CD8-positive, alpha-beta memory T cell (primary cell): ENCODE measurements at regions not wholly inside any gene's neighbourhood (a gene's known extent, or its start where the extent isn't known, plus 50 kb on each side); places are given as distances from the start of the nearest gene placed in this dataset.

Source experiments
- CTCF ChIA-PET: fragments of 350-600 bp; sonication (Branson Sonifier 250); formaldehyde crosslinking; loops from one replicate; lab custom pipeline; 2021; ENCODE audit warnings: antibody characterized with exemption; lab: Charles Lee
- POLR2A ChIA-PET: fragments of 350-600 bp; sonication (Branson Sonifier 250); formaldehyde crosslinking; loops from one replicate; lab custom pipeline; 2021; ENCODE audit warnings: antibody characterized with exemption; lab: Charles Lee
- DNase-seq, 5 donors: peaks; one replicate each; pipeline versions ENCODE4 v3.0.0 to v3.0.0-alpha.2; 2020 to 2022; ENCODE audit warnings: mixed read lengths in 1 of 5
- H3K27ac ChIP-seq: one replicate; pipeline ENCODE4 v1.7.0; 2013; ENCODE audit warnings: low read depth, mild to moderate bottlenecking, low read length, moderate library complexity
- H3K27me3 ChIP-seq: 2 replicates; pipeline ENCODE4 v1.7.0; 2013; ENCODE audit warnings: low read length, mild to moderate bottlenecking; ENCODE audit not compliant: insufficient read depth, poor library complexity, severe bottlenecking
- H3K36me3 ChIP-seq: 2 replicates; pipeline ENCODE4 v1.7.0; 2013; ENCODE audit warnings: mild to moderate bottlenecking, low read length, moderate library complexity; ENCODE audit not compliant: insufficient read depth
- H3K4me1 ChIP-seq: 2 replicates; pipeline ENCODE4 v1.7.0; 2013; ENCODE audit warnings: mild to moderate bottlenecking, low read length, moderate library complexity; ENCODE audit not compliant: insufficient read depth
- H3K4me3 ChIP-seq: 2 replicates; pipeline ENCODE4 v1.7.0; 2013; ENCODE audit warnings: mild to moderate bottlenecking, low read length
- H3K9me3 ChIP-seq: 2 replicates; pipeline ENCODE4 v1.7.0; 2013; ENCODE audit warnings: mild to moderate bottlenecking, low read length
- H3K27ac Mint-ChIP-seq, 8 donors: one replicate each; pipeline ENCODE4 v1.8.0; 2020 to 2021; ENCODE audit warnings: mixed read lengths in 8 of 8, mild to moderate bottlenecking in 6 of 8, inconsistent platforms in 3 of 8, moderate library complexity in 3 of 8
- H3K27me3 Mint-ChIP-seq, 2 donors: one replicate each; pipeline ENCODE4 v1.8.0; 2020 to 2021; ENCODE audit warnings: mixed read lengths in 2 of 2, mild to moderate bottlenecking in 1 of 2, moderate library complexity in 1 of 2
- H3K36me3 Mint-ChIP-seq, 3 donors: one replicate each; pipeline ENCODE4 v1.8.0; 2020 to 2021; ENCODE audit warnings: mixed read lengths in 3 of 3, inconsistent platforms in 1 of 3, mild to moderate bottlenecking in 1 of 3
- H3K4me1 Mint-ChIP-seq, 3 donors: one replicate each; pipeline ENCODE4 v1.8.0; 2020 to 2021; ENCODE audit warnings: mixed read lengths in 3 of 3, inconsistent platforms in 1 of 3, mild to moderate bottlenecking in 1 of 3
- H3K4me3 Mint-ChIP-seq, 7 donors: one replicate each; pipeline ENCODE4 v1.8.0; 2020 to 2021; ENCODE audit warnings: mixed read lengths in 7 of 7, mild to moderate bottlenecking in 6 of 7, moderate library complexity in 4 of 7, inconsistent platforms in 2 of 7
- H3K9me3 Mint-ChIP-seq, 5 donors: one replicate each; pipeline ENCODE4 v1.8.0; 2020 to 2022; ENCODE audit warnings: mixed read lengths in 5 of 5, mild to moderate bottlenecking in 3 of 5, moderate library complexity in 2 of 5, inconsistent platforms in 1 of 5

DNA sequence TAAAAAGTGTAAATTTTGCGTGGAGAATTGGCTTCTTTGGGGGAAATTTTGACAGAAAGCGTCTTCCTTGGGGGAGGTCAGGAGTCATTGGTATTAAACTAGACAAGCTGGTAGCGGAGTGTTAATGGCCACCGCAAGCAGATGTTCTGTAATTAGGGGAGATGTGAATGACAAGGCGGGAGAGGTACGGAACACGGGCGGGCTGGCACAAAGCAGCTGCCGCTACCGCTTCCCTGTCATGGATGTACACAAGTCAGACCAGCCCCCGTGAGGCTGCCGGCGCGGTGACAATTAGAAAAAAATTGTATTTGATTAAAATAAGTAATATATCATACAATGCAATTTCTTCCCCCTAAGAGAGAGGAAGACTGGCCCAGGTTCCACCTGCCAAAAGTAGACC lies 501.6 kb downstream of the VRK1 start:
- POLR2A ChIA-PET = no interaction called here
- Mint-ChIP-seq H3K9me3 (no peaks in the 10 kb centered on the region), H3K27ac (no peak overlapping the region)

DNA sequence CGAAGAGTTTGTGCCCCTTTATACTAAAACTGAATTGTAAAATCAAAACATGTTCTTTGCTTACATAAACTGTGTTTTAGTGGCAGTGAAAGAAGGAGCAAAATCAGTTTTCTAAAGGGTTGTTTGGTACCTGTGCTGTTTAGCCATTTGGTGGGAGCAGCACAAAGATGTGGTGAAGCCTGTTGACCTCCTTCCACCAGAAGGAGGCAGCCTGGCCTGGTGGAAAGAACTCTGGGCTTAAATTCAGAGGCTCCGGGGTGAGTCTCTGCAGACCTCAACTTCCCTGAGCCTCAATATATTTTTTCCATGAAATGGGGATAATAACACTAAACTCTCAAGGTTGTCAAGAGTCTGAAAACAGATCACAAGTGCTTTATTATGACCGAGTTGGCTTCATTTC lies 502.5 kb downstream of the VRK1 start:
- no peaks in the 10 kb centered on the region for H3K36me3 Mint-ChIP-seq
- CTCF ChIA-PET = interaction anchor here (1.9 kb wide), 1 partner anchor 128 kb away, joined by 5 read pairs; no protein-coding TSS in a partner anchor
- Histone ChIP-seq H3K36me3 (no peaks in the 10 kb centered on the region), H3K9me3 (no peaks in the 10 kb centered on the region), H3K4me1 (no peaks in the 10 kb centered on the region), H3K27ac (no peak overlapping the region), H3K4me3 (no peak overlapping the region), H3K27me3 (no peaks in the 10 kb centered on the region)
- H3K4me1 Mint-ChIP-seq = peaks cover 15 to 36% (median 18%) of the 10 kb centered on the region in 3 donors
- H3K27me3 Mint-ChIP-seq = peaks cover 10 to 17% of the 10 kb centered on the region in 2 donors
- H3K4me3 Mint-ChIP-seq = no peak overlapping the region
- POLR2A ChIA-PET = no interaction called here
- H3K27ac Mint-ChIP-seq = no peak overlapping the region
- DNase-seq = peak; percentile 4 to 51 (median 9)
- no peaks in the 10 kb centered on the region for H3K9me3 Mint-ChIP-seq

More for the DNA sequence above, 501.6 kb downstream of the VRK1 start:
- no peaks in the 10 kb centered on the region for H3K36me3 Mint-ChIP-seq
- no peak overlapping the region for H3K4me3 ChIP-seq
- CTCF ChIA-PET = interaction anchor here (1.8 to 1.9 kb wide), 2 partner anchors 8 to 129 kb away, joined by 5 read pairs; no protein-coding TSS in a partner anchor
- H3K27me3 ChIP-seq = no peaks in the 10 kb centered on the region
- H3K27me3 Mint-ChIP-seq = peaks cover 10 to 17% of the 10 kb centered on the region in 2 donors
- H3K36me3 ChIP-seq = no peaks in the 10 kb centered on the region
- H3K27ac ChIP-seq = no peak overlapping the region
- peaks cover 15 to 36% (median 18%) of the 10 kb centered on the region in 3 donors for H3K4me1 Mint-ChIP-seq
- no peaks in the 10 kb centered on the region for H3K4me1 ChIP-seq
- DNase-seq = no peak
- H3K4me3 Mint-ChIP-seq = no peak overlapping the region
- H3K9me3 ChIP-seq = no peaks in the 10 kb centered on the region

DNA sequence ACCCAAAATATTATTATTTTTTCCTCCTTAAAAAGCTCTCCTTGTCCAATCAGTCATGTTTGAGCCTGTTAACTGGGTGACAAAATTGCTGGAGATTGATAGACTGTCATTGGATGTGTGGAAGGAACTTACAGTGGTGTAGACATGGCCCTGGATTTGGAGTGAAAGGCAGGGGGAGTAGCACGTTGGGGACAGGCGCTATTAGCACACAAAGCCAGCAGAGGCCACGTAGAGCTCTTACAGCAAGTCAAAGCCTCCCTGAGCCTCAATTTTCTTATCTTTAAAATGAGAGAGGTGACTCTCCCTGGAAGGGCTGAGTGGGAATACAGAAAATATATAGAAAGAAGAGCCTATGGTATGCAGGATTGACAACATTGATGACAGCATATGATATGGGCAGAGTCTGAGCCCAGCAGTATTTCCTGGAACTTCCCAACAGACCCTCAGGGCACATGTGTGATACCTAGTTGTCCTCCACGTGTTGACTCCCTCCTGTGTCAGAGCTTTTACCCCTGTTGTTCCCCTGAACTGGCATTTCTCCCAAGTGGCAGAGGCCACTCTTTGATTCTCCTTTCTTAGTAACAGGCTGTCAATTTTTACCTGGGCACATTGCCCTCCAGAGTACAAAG lies 504.9 kb downstream of the VRK1 start:
- no peak overlapping the region for H3K4me3 ChIP-seq
- ChIA-PET CTCF (interaction anchor here (1.0 to 1.2 kb wide), 2 partner anchors 156 to 158 kb away, joined by 3 read pairs; no protein-coding TSS in a partner anchor), POLR2A (no interaction called here)
- Mint-ChIP-seq H3K27me3 (peaks cover 10% of the 10 kb centered on the region in 2 donors), H3K4me1 (peaks cover 24 to 44% (median 25%) of the 10 kb centered on the region in 3 donors), H3K27ac (peak overlapping the region in 5 of 8 donors; percentile 4 to 39 (median 30)), H3K9me3 (no peaks in the 10 kb centered on the region), H3K4me3 (no peak overlapping the region), H3K36me3 (no peaks in the 10 kb centered on the region)
- no peaks in the 10 kb centered on the region for H3K9me3 ChIP-seq
- H3K27me3 ChIP-seq = no peaks in the 10 kb centered on the region
- no peak for DNase-seq
- H3K36me3 ChIP-seq = no peaks in the 10 kb centered on the region
- H3K4me1 ChIP-seq = peaks cover 3% of the 10 kb centered on the region
- H3K27ac ChIP-seq = no peak overlapping the region

DNA sequence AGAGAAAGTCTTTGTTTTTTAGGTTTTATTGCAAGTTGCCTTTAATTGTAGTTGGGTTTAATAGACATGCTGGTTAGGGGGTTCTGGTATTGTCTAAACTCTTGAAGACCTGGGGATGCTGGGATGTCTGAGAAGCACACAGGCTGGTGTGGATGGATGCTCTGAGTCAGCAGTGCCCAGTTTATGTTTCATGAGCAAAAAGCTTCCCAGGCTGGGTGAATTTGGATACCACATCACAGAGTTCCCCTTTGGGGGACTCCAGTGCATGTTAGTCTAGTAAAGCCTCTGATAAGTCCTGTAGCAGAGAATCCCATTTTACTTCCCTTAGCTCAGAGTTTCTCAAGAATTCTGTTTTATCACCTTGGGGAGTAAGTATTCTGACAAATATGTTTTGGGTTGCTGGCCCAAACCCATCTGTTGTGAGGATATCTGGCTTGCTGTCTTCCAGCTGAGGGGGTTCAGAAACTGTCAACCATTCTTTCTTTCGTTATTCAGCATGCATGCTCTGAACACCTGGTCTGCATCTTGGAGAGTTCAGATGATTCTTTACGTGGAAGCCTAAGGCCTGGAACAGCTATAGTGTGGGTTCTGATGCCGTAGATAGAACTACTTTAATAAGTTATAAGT lies 509.1 kb downstream of the VRK1 start:
- H3K27ac ChIP-seq = no peak overlapping the region
- Mint-ChIP-seq H3K4me3 (no peak overlapping the region), H3K27me3 (peaks cover 0 to 2% of the 10 kb centered on the region in 2 donors), H3K9me3 (no peaks in the 10 kb centered on the region), H3K36me3 (no peaks in the 10 kb centered on the region), H3K4me1 (peaks cover 14 to 35% (median 29%) of the 10 kb centered on the region in 3 donors), H3K27ac (peak overlapping the region in 2 of 8 donors; percentile 29 to 52)
- no peaks in the 10 kb centered on the region for H3K9me3 ChIP-seq
- H3K27me3 ChIP-seq = no peaks in the 10 kb centered on the region
- CTCF ChIA-PET = interaction anchor here (1.1 to 1.2 kb wide), 2 partner anchors 8 to 672 kb away, joined by 3 to 5 read pairs; no protein-coding TSS in a partner anchor
- H3K4me3 ChIP-seq = no peak overlapping the region
- no peak for DNase-seq
- POLR2A ChIA-PET = no interaction called here
- H3K4me1 ChIP-seq = peaks cover 9% of the 10 kb centered on the region
- H3K36me3 ChIP-seq = no peaks in the 10 kb centered on the region

DNA sequence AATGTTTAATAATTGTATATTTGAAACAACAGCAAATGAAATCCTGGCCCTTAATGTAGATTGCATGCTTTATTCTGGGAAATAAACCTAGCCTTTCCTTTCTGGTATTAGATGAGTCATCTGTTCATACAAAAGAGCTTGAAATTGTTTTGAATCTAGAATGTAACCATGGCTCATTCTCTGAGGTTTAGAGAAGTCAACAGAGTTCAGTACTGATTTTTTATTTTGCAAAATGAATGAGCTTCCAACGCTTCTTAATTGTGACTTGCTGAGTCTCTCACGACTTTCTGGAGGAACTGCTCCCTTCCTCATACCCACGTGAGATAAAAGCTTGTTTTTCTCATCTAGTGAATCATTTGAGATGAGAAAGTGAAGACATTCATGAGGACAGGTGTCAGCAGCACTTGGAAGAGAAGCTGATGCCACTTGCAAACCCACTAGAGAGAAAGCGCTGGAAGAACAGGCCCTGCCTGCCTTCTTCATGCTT lies 509.6 kb downstream of the VRK1 start:
- H3K36me3 Mint-ChIP-seq = no peaks in the 10 kb centered on the region
- H3K4me3 ChIP-seq = no peak overlapping the region
- H3K36me3 ChIP-seq = no peaks in the 10 kb centered on the region

DNA sequence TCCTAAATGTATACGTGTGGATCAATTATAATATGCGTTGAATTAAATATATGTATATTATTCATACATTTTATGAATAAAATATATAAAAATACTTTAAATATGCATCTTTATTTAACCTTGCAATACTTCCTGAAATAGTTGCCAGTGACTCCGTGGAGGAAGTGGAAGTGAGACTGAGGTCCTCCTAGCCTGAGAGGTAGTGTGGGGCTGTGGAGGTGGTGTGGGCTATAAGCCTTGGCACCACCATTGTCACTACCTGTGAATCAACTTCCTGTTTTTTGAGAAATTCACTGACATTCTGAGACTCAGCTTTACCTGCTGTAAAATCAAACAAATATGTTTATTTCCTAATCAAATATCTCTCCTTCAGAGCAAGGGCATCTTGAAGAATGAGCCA lies 514.2 kb downstream of the VRK1 start:
- no peak overlapping the region for H3K4me3 ChIP-seq
- no peaks in the 10 kb centered on the region for H3K36me3 ChIP-seq
- H3K4me1 ChIP-seq = peaks cover 13% of the 10 kb centered on the region
- peaks cover 16 to 31% (median 25%) of the 10 kb centered on the region in 3 donors for H3K4me1 Mint-ChIP-seq
- no peaks in the 10 kb centered on the region for H3K9me3 ChIP-seq
- peak overlapping the region in 2 of 8 donors; percentile 2 to 64 for H3K27ac Mint-ChIP-seq
- peaks cover 0 to 6% (median 0%) of the 10 kb centered on the region in 5 donors for H3K9me3 Mint-ChIP-seq
- no peaks in the 10 kb centered on the region for H3K27me3 ChIP-seq
- H3K4me3 Mint-ChIP-seq = peak overlapping the region in 1 of 7 donors; percentile 47
- H3K27ac ChIP-seq = no peak overlapping the region
- H3K27me3 Mint-ChIP-seq = no peaks in the 10 kb centered on the region
- no peak for DNase-seq
- H3K36me3 Mint-ChIP-seq = peaks cover 0 to 14% (median 0%) of the 10 kb centered on the region in 3 donors
- POLR2A ChIA-PET = no interaction called here
- CTCF ChIA-PET = no interaction called here

More for the DNA sequence above, 509.6 kb downstream of the VRK1 start:
- no peaks in the 10 kb centered on the region for H3K9me3 ChIP-seq
- DNase-seq = no peak
- peaks cover 0 to 2% of the 10 kb centered on the region in 2 donors for H3K27me3 Mint-ChIP-seq
- H3K27ac Mint-ChIP-seq = peak overlapping the region in 4 of 8 donors; percentile 25 to 54 (median 42)
- no peak overlapping the region for H3K27ac ChIP-seq
- ChIA-PET POLR2A (interaction anchor here (0.7 kb wide), 1 partner anchor 25 kb away, joined by 4 read pairs; no protein-coding TSS in a partner anchor), CTCF (interaction anchor here (1.1 to 1.2 kb wide), 2 partner anchors 9 to 671 kb away, joined by 3 to 5 read pairs; no protein-coding TSS in a partner anchor)
- peaks cover 17 to 38% (median 33%) of the 10 kb centered on the region in 3 donors for H3K4me1 Mint-ChIP-seq
- H3K4me3 Mint-ChIP-seq = no peak overlapping the region
- no peaks in the 10 kb centered on the region for H3K27me3 ChIP-seq
- H3K4me1 ChIP-seq = peaks cover 12% of the 10 kb centered on the region
- no peaks in the 10 kb centered on the region for H3K9me3 Mint-ChIP-seq

DNA sequence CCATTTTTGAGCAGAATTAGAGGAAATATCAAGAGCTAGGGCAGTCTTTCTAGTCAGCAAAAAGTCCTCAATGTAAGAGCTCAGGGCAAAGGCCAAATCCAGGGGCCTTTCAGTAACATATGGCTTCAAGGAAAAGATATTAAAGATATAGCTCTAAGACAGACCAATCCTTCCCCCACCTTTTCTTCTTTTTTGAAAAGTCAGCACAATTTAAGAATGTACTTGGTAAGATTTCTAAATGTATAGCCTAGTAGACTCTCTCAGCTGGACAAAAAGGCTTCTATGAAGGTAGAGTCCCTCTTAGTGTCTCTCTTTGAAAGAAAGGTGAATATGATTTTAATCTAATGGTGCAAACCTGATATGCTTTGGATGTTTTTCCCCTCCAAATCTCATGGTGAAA lies 515.7 kb downstream of the VRK1 start:
- H3K36me3 ChIP-seq = no peaks in the 10 kb centered on the region
- H3K27ac ChIP-seq = no peak overlapping the region
- Mint-ChIP-seq H3K27me3 (no peaks in the 10 kb centered on the region), H3K4me1 (peaks cover 8 to 17% (median 11%) of the 10 kb centered on the region in 3 donors), H3K36me3 (peaks cover 0 to 14% (median 0%) of the 10 kb centered on the region in 3 donors), H3K27ac (peak overlapping the region in 2 of 8 donors; percentile 58 to 64), H3K9me3 (peaks cover 0 to 6% (median 0%) of the 10 kb centered on the region in 5 donors), H3K4me3 (no peak overlapping the region)
- H3K4me1 ChIP-seq = peaks cover 4% of the 10 kb centered on the region
- H3K4me3 ChIP-seq = no peak overlapping the region
- CTCF ChIA-PET = interaction anchor here (0.9 kb wide), 1 partner anchor 94 kb away, joined by 3 read pairs; no protein-coding TSS in a partner anchor
- no peak for DNase-seq
- no peaks in the 10 kb centered on the region for H3K27me3 ChIP-seq
- POLR2A ChIA-PET = no interaction called here
- H3K9me3 ChIP-seq = no peaks in the 10 kb centered on the region
